Thyroid gland (tissue), 4 donors: ENCODE measurements at regions not wholly inside any gene's neighbourhood (a gene's known extent, or its start where the extent isn't known, plus 50 kb on each side); places are given as distances from the start of the nearest gene placed in this dataset.

Experiments
- CTCF ChIP-seq, 6 experiments: fragments of 200-600 bp in 3 of 6; fragments of 450-650 bp in 3 of 6; sonication (generic) in 3 of 6; IDR thresholded peaks; one replicate each; pipeline ENCODE4 v1.5.1; 2016 to 2019; ENCODE audit warnings: antibody characterized with exemption in 6 of 6, mild to moderate bottlenecking in 2 of 6, inconsistent platforms in 1 of 6, moderate library complexity in 1 of 6
- POLR2A ChIP-seq, 2 donors: fragments of 450-650 bp; IDR thresholded peaks; one replicate each; pipeline ENCODE4 v1.6.1; 2017; ENCODE audit warnings: antibody characterized with exemption in 2 of 2, mild to moderate bottlenecking in 2 of 2, moderate library complexity in 1 of 2

DNA sequence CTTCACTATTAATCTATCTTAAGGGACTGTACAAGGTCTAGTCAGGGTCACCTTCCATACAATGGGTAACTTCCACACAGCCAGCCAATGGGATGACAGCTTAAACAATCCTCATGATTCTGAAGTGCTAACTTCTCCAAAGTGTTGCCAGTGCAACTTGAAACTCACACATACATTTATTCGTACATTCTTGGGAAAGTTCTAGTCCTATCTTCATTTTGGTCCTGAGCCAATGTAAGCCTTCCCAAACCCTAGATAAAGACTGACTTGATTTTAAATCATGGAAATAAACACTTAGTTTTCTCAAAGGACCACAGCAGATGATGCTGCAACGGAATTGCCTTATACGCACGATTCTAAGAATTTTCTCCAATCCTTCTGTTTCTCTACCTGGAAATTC, 117.5 kb upstream of the COL1A2 start:
- TF ChIP-seq POLR2A (IDR thresholded peaks at IDR 0.05) (no peak), CTCF (IDR thresholded peaks at IDR 0.05) (no peak)
